ENCODE measurements at regions not wholly inside any gene's neighbourhood (a gene's known extent, or its start where the extent isn't known, plus 50 kb on each side); places are given as distances from the start of the nearest gene placed in this dataset.

GRCh38 chr17:12584727-12585126 is 81.0 kb upstream of the MYOCD start:
- no peaks in the 10 kb centered on the region for H3K27me3 ChIP-seq (ENCODE audit: insufficient read depth)
- H2AFZ ChIP-seq (ENCODE audit: low read depth): no peak overlapping the region
- WGBS (ENCODE audit: low lambda C conversion rate): 10% methylated on average over 7 of the region's 7 CpGs
- H3K27ac ChIP-seq (ENCODE audit: low read depth in 2 of 2, low read length in 1 of 2): no peak overlapping the region
- no peak for DNase-seq
- no peak overlapping the region for H3K4me2 ChIP-seq
- H3F3A ChIP-seq (replicated peaks; ENCODE audit: insufficient read depth): no peaks in the 10 kb centered on the region
- no peaks in the 10 kb centered on the region for H3K36me3 ChIP-seq (replicated peaks in 1 of 2; ENCODE audit: control insufficient read depth in 1 of 2, insufficient read depth in 2 of 2, low read length in 1 of 2)
- no peaks in the 10 kb centered on the region for H3K4me1 ChIP-seq (ENCODE audit: control insufficient read depth in 1 of 2, insufficient read depth in 2 of 2, low read depth in 1 of 2, low read length in 1 of 2)
- no peaks in the 10 kb centered on the region for H3K79me2 ChIP-seq (ENCODE audit: insufficient read depth)
- no peak for TF ChIP-seq NFIC (IDR thresholded peaks at IDR 0.05; ENCODE audit: borderline replicate concordance)
- no peak for TF ChIP-seq RAD21 (IDR thresholded peaks at IDR 0.05; ENCODE audit: low read length)
- no peak for TF ChIP-seq FOSL2 (IDR thresholded peaks at IDR 0.05; ENCODE audit: borderline replicate concordance, low read depth)
- TF ChIP-seq FOXM1 (IDR thresholded peaks at IDR 0.05; ENCODE audit: low read depth): no peak
- no peak for TF ChIP-seq POLR2AphosphoS5 (IDR thresholded peaks at IDR 0.05; ENCODE audit: low read depth, low read length)
- no peak for TF ChIP-seq IRF3 (IDR thresholded peaks at IDR 0.05; ENCODE audit: low read depth, low read length)
- no peak for TF ChIP-seq EP300 (IDR thresholded peaks at IDR 0.05; ENCODE audit: borderline replicate concordance in 1 of 2, low read depth in 1 of 2, low read length in 1 of 2)
- no peak for TF ChIP-seq CHD2 (IDR thresholded peaks at IDR 0.05; ENCODE audit: low read length, partially characterized antibody)
- no peak for TF ChIP-seq MXI1 (IDR thresholded peaks at IDR 0.05; ENCODE audit: low read depth, low read length)
- no peak for TF ChIP-seq TCF12 (IDR thresholded peaks at IDR 0.05)
- no peak for TF ChIP-seq GABPA (IDR thresholded peaks at IDR 0.05; ENCODE audit: low read depth)
- no peak for TF ChIP-seq EZH2phosphoT487 (IDR thresholded peaks at IDR 0.05; ENCODE audit: borderline replicate concordance, low read depth)
- POLR2A ChIA-PET: no interaction called here
- H3K9me2 ChIP-seq: no peaks in the 10 kb centered on the region
- no peak overlapping the region for H3K9ac ChIP-seq
- no peaks in the 10 kb centered on the region for H4K20me1 ChIP-seq (ENCODE audit: insufficient read depth)
- CTCF ChIA-PET: no interaction called here
- no peaks in the 10 kb centered on the region for H3K9me3 ChIP-seq
- no peak overlapping the region for H3K4me3 ChIP-seq (ENCODE audit: low read depth in 2 of 2, low read length in 1 of 2)

- Histone ChIP-seq H3K36me3 (replicated peaks in 1 of 2; ENCODE audit: control insufficient read depth in 1 of 2, insufficient read depth in 2 of 2, low read length in 1 of 2) (no peaks in the 10 kb centered on the region), H3K9me2 (no peaks in the 10 kb centered on the region), H3K27ac (ENCODE audit: low read depth in 2 of 2, low read length in 1 of 2) (no peak overlapping the region), H3K4me1 (ENCODE audit: control insufficient read depth in 1 of 2, insufficient read depth in 2 of 2, low read depth in 1 of 2, low read length in 1 of 2) (no peaks in the 10 kb centered on the region), H3K27me3 (ENCODE audit: insufficient read depth) (no peaks in the 10 kb centered on the region), H3F3A (replicated peaks; ENCODE audit: insufficient read depth) (no peaks in the 10 kb centered on the region), H4K20me1 (ENCODE audit: insufficient read depth) (no peaks in the 10 kb centered on the region), H3K9me3 (no peaks in the 10 kb centered on the region), H2AFZ (ENCODE audit: low read depth) (no peak overlapping the region), H3K4me2 (no peak overlapping the region), H3K79me2 (ENCODE audit: insufficient read depth) (no peaks in the 10 kb centered on the region), H3K4me3 (ENCODE audit: low read depth in 2 of 2, low read length in 1 of 2) (no peak overlapping the region), H3K9ac (no peak overlapping the region)
- DNase-seq: no peak
- 24% methylated on average over 5 of the region's 5 CpGs for WGBS (ENCODE audit: low lambda C conversion rate)
- CTCF ChIA-PET: no interaction called here
- POLR2A ChIA-PET: no interaction called here
- no peak for TF ChIP-seq NFIC (IDR thresholded peaks at IDR 0.05; ENCODE audit: borderline replicate concordance)
- no peak for TF ChIP-seq FOSL2 (IDR thresholded peaks at IDR 0.05; ENCODE audit: borderline replicate concordance, low read depth)
- no peak for TF ChIP-seq CTCF (IDR thresholded peaks at IDR 0.05)
- TF ChIP-seq NRF1 (IDR thresholded peaks at IDR 0.05; ENCODE audit: low read depth, low read length): no peak
- no peak for TF ChIP-seq YY1 (IDR thresholded peaks at IDR 0.05; ENCODE audit: low read depth)
- TF ChIP-seq MXI1 (IDR thresholded peaks at IDR 0.05; ENCODE audit: low read depth, low read length): no peak
- no peak for TF ChIP-seq IRF3 (IDR thresholded peaks at IDR 0.05; ENCODE audit: low read depth, low read length)
- TF ChIP-seq MAX (IDR thresholded peaks at IDR 0.05; ENCODE audit: low read depth): no peak
- no peak for TF ChIP-seq SMC3 (IDR thresholded peaks at IDR 0.05; ENCODE audit: low read depth, low read length)
These were observed 77.2 kb upstream of the MYOCD start for GRCh38 chr17:12588531-12588930.

All from SK-N-SH (cell line).